Tibial nerve (tissue), 4 donors: ENCODE measurements at regions not wholly inside any gene's neighbourhood (a gene's known extent, or its start where the extent isn't known, plus 50 kb on each side); places are given as distances from the start of the nearest gene placed in this dataset.

Experiments used
- DNase-seq, 2 donors: peaks; one replicate each; pipeline ENCODE4 v3.0.0-alpha.2; 2019; ENCODE audit warnings: low spot score in 2 of 2
- H3K27ac ChIP-seq, 4 donors: fragments of 200-600 bp; sonication (generic) in 3 of 4; one replicate each; pipeline ENCODE4 v1.5.1; 2017 to 2019; ENCODE audit warnings: mild to moderate bottlenecking in 1 of 4
- H3K27me3 ChIP-seq, 2 donors: fragments of 200-600 bp; sonication (generic) in 1 of 2; one replicate each; pipeline versions ENCODE4 v1.5.1 to v1.6.0; 2017 to 2019
- H3K36me3 ChIP-seq, 3 donors: fragments of 200-600 bp; sonication (generic); one replicate each; pipeline ENCODE4 v1.5.1; 2018 to 2019
- H3K4me1 ChIP-seq, 4 donors: fragments of 200-600 bp; sonication (generic) in 3 of 4; one replicate each; pipeline ENCODE4 v1.5.1; 2017 to 2019
- H3K4me3 ChIP-seq, 4 donors: fragments of 200-600 bp; sonication (generic) in 3 of 4; one replicate each; pipeline ENCODE4 v1.5.1; 2017 to 2019; ENCODE audit warnings: mild to moderate bottlenecking in 1 of 4, moderate library complexity in 1 of 4
- H3K9me3 ChIP-seq, 4 donors: fragments of 200-600 bp; sonication (generic) in 3 of 4; one replicate each; pipeline ENCODE4 v1.5.1; 2017 to 2019
- CTCF ChIP-seq, 5 experiments: fragments of 200-600 bp in 3 of 5; fragments of 450-650 bp in 2 of 5; sonication (generic) in 3 of 5; IDR thresholded peaks; one replicate each; pipeline ENCODE4 v1.5.1; 2016 to 2019; ENCODE audit warnings: antibody characterized with exemption in 5 of 5, mild to moderate bottlenecking in 3 of 5, moderate library complexity in 2 of 5
- EP300 ChIP-seq, 2 donors: sonication (generic); formaldehyde crosslinking; IDR thresholded peaks; one replicate each; pipeline ENCODE4 v1.6.1; 2017; ENCODE audit warnings: antibody characterized with exemption in 2 of 2, mild to moderate bottlenecking in 1 of 2
- POLR2A ChIP-seq, 2 donors: fragments of 450-650 bp; IDR thresholded peaks; one replicate each; pipeline ENCODE4 v1.6.1; 2017; ENCODE audit warnings: antibody characterized with exemption in 2 of 2, mild to moderate bottlenecking in 2 of 2, moderate library complexity in 2 of 2
- WGBS, 2 donors: methylation state at CpG; one replicate each; pipeline ENCODE4 v1.1.5; 2018; 5-methylcytosine and 5-hydroxymethylcytosine counted together

GRCh38 chr6:14915888-14916832 lies 329.7 kb upstream of the JARID2 start:
- WGBS, 2 donors: 95 to 97% methylated on average over 20 to 24 of the region's 36 CpGs
- TF ChIP-seq CTCF (IDR thresholded peaks at IDR 0.05) (no peak), EP300 (IDR thresholded peaks at IDR 0.05) (no peak), POLR2A (IDR thresholded peaks at IDR 0.05) (no peak)
- no peak overlapping the region for H3K27ac ChIP-seq
- H3K4me1 ChIP-seq: peaks cover 0 to 17% (median 3%) of the 10 kb centered on the region in 4 donors
- no peaks in the 10 kb centered on the region for H3K27me3 ChIP-seq
- no peak for DNase-seq
- H3K9me3 ChIP-seq: no peaks in the 10 kb centered on the region
- H3K36me3 ChIP-seq: no peaks in the 10 kb centered on the region
- H3K4me3 ChIP-seq: no peak overlapping the region

- DNase-seq: no peak
- TF ChIP-seq CTCF (IDR thresholded peaks at IDR 0.05) (no peak), EP300 (IDR thresholded peaks at IDR 0.05) (no peak), POLR2A (IDR thresholded peaks at IDR 0.05) (no peak)
- no peaks in the 10 kb centered on the region for H3K36me3 ChIP-seq
- no peaks in the 10 kb centered on the region for H3K9me3 ChIP-seq
- no peak overlapping the region for H3K27ac ChIP-seq
- no peaks in the 10 kb centered on the region for H3K27me3 ChIP-seq
- H3K4me1 ChIP-seq: peaks cover 0 to 19% (median 10%) of the 10 kb centered on the region in 4 donors
- H3K4me3 ChIP-seq: no peak overlapping the region
- 72 to 73% methylated on average over 12 of the region's 12 CpGs for WGBS, 2 donors
Measured at GRCh38 chr6:14917109-14917910, 328.6 kb upstream of the JARID2 start.

GRCh38 chr6:14918200-14918907 lies 327.5 kb upstream of the JARID2 start:
- H3K9me3 ChIP-seq: no peaks in the 10 kb centered on the region
- H3K4me1 ChIP-seq: peaks cover 0 to 21% (median 12%) of the 10 kb centered on the region in 4 donors
- H3K27me3 ChIP-seq: no peaks in the 10 kb centered on the region
- DNase-seq: no peak
- 91 to 92% methylated on average over 16 of the region's 16 CpGs for WGBS, 2 donors
- no peak overlapping the region for H3K4me3 ChIP-seq
- TF ChIP-seq POLR2A (IDR thresholded peaks at IDR 0.05) (no peak), CTCF (IDR thresholded peaks at IDR 0.05) (no peak), EP300 (IDR thresholded peaks at IDR 0.05) (no peak)
- H3K36me3 ChIP-seq: no peaks in the 10 kb centered on the region
- H3K27ac ChIP-seq: no peak overlapping the region

- Histone ChIP-seq H3K9me3 (no peaks in the 10 kb centered on the region), H3K4me1 (peaks cover 0 to 23% (median 13%) of the 10 kb centered on the region in 4 donors), H3K4me3 (no peak overlapping the region), H3K27ac (no peak overlapping the region), H3K27me3 (no peaks in the 10 kb centered on the region), H3K36me3 (no peaks in the 10 kb centered on the region)
- no peak for TF ChIP-seq CTCF (IDR thresholded peaks at IDR 0.05)
- TF ChIP-seq EP300 (IDR thresholded peaks at IDR 0.05): no peak
- TF ChIP-seq POLR2A (IDR thresholded peaks at IDR 0.05): no peak
- 76 to 81% methylated on average over 9 of the region's 9 CpGs for WGBS, 2 donors
- DNase-seq: no peak
Measured at GRCh38 chr6:14919038-14919670, 326.7 kb upstream of the JARID2 start.
